ENCODE measurements at regions not wholly inside any gene's neighbourhood (a gene's known extent, or its start where the extent isn't known, plus 50 kb on each side); places are given as distances from the start of the nearest gene placed in this dataset.
"Not testable (repeated sequence)": the region's sequence is repeated elsewhere in the genome, so short reads cannot be mapped to it uniquely, and the experiment has no call there.

- TF ChIP-seq CTCF (IDR thresholded peaks at IDR 0.05; ENCODE audit: low read depth, low read length, missing control alignments), result no peak
- no peak for DNase-seq (ENCODE audit: extremely low read depth, low read depth)
- no peak overlapping the region for H3K4me3 ChIP-seq (replicated peaks; ENCODE audit: low read depth, low read length)
Measured at GRCh38 chr1:60268451-60268850, 194.9 kb upstream of the C1orf87 start.

DNA sequence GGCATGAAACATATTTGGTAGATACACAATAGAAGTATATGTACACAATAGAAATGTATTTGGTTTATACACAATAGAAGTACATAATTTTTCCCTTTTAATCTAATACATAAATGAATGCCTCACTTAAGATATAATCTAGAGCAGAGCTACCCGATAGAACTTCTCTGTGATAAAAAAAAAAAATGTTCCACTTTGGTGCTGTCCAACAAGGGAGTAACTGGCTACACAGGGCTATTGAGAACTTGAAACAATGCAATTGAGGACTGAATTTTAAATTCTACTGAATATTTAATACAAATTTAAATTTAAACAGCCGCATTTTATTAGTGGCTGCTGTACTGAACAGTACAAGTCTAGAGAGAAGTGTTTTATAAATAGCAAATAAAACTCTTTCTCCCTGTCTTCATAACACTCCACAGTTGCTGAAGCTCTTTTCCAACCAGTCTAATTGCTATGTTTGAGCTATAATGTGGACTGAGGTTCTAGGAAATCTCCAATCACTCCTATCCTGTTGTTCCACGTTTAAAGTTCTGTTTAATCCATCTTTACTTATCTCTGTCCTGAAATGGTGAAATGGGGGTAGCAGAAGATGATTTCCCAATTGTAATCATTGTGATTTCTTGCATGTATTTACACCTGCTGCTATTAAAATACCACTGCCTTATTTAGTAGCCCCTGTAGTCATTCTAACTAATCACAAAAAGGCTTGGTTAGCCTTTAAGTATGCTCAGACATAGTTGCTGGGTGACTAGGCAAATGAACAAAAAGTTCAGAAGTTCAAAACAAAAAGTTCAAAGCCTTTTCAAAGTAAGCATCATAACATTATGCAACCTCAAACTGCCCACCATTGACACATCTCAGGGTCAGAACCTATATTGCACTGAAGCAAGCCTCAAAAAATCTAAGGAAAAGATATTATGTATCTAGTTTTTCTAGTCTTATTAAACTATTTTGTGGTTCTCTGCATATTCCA, 192.3 kb upstream of the C1orf87 start:
- H3K4me3 ChIP-seq (replicated peaks; ENCODE audit: low read depth, low read length), result no peak overlapping the region
- no peak for TF ChIP-seq CTCF (IDR thresholded peaks at IDR 0.05; ENCODE audit: low read depth, low read length, missing control alignments)
- DNase-seq (ENCODE audit: extremely low read depth, low read depth), result no peak

DNA sequence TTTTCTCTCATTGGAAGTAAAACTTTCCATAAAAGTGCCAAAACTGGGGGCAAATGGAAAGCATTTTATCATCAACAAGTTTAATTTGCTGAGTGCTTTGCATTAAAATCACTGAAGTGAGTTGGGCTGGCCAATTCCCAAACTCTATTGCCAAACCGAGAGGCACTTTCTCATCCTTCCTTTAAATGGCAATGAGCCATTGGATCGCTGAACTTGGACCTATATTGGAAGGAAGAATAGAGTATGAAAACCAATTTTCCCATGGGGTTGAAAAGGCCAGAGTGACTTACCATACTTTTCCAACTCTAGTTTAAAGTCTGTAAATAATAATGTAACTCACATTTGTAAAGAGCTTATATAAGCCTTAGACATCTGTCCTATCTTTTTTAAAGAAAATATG, 189.1 kb upstream of the C1orf87 start:
- no peak for TF ChIP-seq CTCF (IDR thresholded peaks at IDR 0.05; ENCODE audit: low read depth, low read length, missing control alignments)
- H3K4me3 ChIP-seq (replicated peaks; ENCODE audit: low read depth, low read length), result no peak overlapping the region
- DNase-seq (ENCODE audit: extremely low read depth, low read depth), result no peak

DNA sequence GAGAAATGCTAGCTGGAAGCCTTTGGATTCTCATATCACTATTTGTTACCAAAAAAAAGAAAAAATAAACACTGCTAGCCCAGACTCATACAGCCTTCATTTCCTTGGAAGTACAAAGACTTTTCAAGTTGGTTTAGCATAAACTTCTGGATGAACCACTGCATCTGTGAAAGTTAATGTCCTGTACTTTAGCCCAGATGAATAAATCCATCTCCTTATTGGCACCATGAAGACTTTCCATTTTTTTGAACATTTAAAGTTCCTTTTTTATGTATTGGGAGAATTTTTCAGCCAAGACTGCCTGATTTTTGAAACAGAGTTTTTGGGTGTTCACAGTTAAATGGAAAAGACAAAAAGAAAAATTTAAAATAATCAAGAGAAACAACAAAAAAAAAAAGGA, 184.0 kb upstream of the C1orf87 start:
- no peak overlapping the region for H3K4me3 ChIP-seq (replicated peaks; ENCODE audit: low read depth, low read length)
- DNase-seq (ENCODE audit: extremely low read depth, low read depth), result no peak
- no peak for TF ChIP-seq CTCF (IDR thresholded peaks at IDR 0.05; ENCODE audit: low read depth, low read length, missing control alignments)

- TF ChIP-seq CTCF (IDR thresholded peaks at IDR 0.05; ENCODE audit: low read depth, low read length, missing control alignments), result no peak
- no peak for DNase-seq (ENCODE audit: extremely low read depth, low read depth)
- H3K4me3 ChIP-seq (replicated peaks; ENCODE audit: low read depth, low read length), result no peak overlapping the region
Measured at GRCh38 chr1:60255565-60255964, 182.0 kb upstream of the C1orf87 start.

DNA sequence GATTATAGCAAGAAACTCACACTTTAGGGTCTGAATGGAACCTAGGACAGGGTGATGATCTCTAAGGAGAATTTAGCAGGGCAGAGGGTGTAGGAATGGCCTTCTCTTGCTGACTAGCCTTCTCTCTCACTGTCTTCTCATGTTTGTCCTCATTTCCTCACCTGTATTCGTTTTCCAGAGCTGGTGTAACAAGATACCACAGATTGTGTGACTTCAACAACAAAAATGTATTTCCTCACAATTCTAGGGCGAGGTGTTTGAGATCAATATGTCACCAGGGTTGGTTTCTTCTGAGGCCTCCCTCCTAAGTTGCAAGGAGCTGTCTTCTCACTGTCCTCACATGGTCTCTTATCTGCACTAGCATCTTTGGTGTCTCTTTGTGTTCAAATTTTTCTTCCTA, 177.9 kb upstream of the C1orf87 start:
- no peak for DNase-seq (ENCODE audit: extremely low read depth, low read depth)

DNA sequence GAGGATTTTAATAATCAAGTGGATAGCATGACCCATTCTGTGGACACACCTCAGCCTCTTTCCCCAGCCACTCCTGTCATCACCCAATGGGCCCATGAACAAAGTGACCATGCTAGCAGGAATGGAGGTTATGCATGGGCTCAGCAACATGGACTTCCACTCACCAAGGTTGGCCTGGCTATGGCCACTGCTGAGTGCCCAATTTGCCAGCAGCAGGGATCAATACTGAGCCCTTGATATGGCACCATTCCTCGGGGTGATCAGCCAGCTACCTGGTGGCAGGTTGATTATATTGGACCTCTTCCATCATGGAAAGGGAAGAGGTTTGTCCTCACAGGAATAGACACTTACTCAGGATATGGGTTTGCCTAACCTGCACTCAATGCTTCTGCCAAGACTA, 173.9 kb upstream of the C1orf87 start:
- DNase-seq (ENCODE audit: extremely low read depth, low read depth); H3K4me3 ChIP-seq (replicated peaks; ENCODE audit: low read depth, low read length): not testable (repeated sequence)

More for the DNA sequence above, 177.9 kb upstream of the C1orf87 start:
- H3K4me3 ChIP-seq (replicated peaks; ENCODE audit: low read depth, low read length), result no peak overlapping the region
- no peak for TF ChIP-seq CTCF (IDR thresholded peaks at IDR 0.05; ENCODE audit: low read depth, low read length, missing control alignments)

Data from HFF-Myc (cell line).